SK-N-SH treated with all-trans-retinoic acid at 6 μM for 48 hours (cell line): ENCODE measurements at regions not wholly inside any gene's neighbourhood (a gene's known extent, or its start where the extent isn't known, plus 50 kb on each side); places are given as distances from the start of the nearest gene placed in this dataset.

Experiments used
- ATAC-seq: fragments of 200-7000 bp; cut with Tn5 transposase; 3 replicates; pipeline ENCODE4 v1.9.1; 2020; ENCODE audit warnings: mild to moderate bottlenecking, moderate library complexity
- BACH2 ChIP-seq: fragments of 250-450 bp; sonication (Bioruptor Pico); IDR thresholded peaks from 2 replicates; pipeline ENCODE4 v1.9.0; 2021; ENCODE audit warnings: mild to moderate bottlenecking, borderline replicate concordance
- CSDC2 ChIP-seq: fragments of 250-450 bp; sonication (Bioruptor Pico); IDR thresholded peaks from 2 replicates; pipeline ENCODE4 v1.5.0; 2020; ENCODE audit warnings: mild to moderate bottlenecking, moderate library complexity
- ESRRG ChIP-seq: fragments of 250-450 bp; sonication (Bioruptor Pico); IDR thresholded peaks from 2 replicates; pipeline ENCODE4 v1.6.1; 2021; ENCODE audit warnings: mild to moderate bottlenecking
- GLIS3 ChIP-seq: fragments of 250-450 bp; sonication (Bioruptor Pico); IDR thresholded peaks from 2 replicates; pipeline ENCODE4 v1.5.0; 2020; ENCODE audit warnings: mild to moderate bottlenecking, moderate library complexity
- ISL1 ChIP-seq: fragments of 250-450 bp; sonication (Bioruptor Pico); IDR thresholded peaks from 2 replicates; pipeline ENCODE4 v2.1.2; 2022; ENCODE audit warnings: mild to moderate bottlenecking, moderate library complexity
- OSR1 ChIP-seq: fragments of 250-450 bp; sonication (Bioruptor Pico); IDR thresholded peaks from 2 replicates; pipeline ENCODE4 v1.8.0; 2022; ENCODE audit warnings: moderate library complexity, mild to moderate bottlenecking, inconsistent platforms
- POU6F1 ChIP-seq: fragments of 250-450 bp; sonication (Bioruptor Pico); IDR thresholded peaks from 2 replicates; pipeline ENCODE4 v1.8.0; 2021; ENCODE audit warnings: low read depth, mild to moderate bottlenecking, moderate library complexity, borderline replicate concordance
- PPARA ChIP-seq: fragments of 250-450 bp; sonication (Bioruptor Pico); IDR thresholded peaks from 2 replicates; pipeline ENCODE4 v1.5.0; 2020; ENCODE audit warnings: mild to moderate bottlenecking, borderline replicate concordance
- RARB ChIP-seq: fragments of 250-450 bp; sonication (Bioruptor Pico); IDR thresholded peaks from 2 replicates; pipeline ENCODE4 v1.8.0; 2021; ENCODE audit warnings: mild to moderate bottlenecking, moderate library complexity
- SNAI2 ChIP-seq: fragments of 250-450 bp; sonication (Bioruptor Pico); IDR thresholded peaks from 2 replicates; pipeline ENCODE4 v1.5.0; 2020; ENCODE audit warnings: mild to moderate bottlenecking, moderate library complexity
- TCF4 ChIP-seq: fragments of 250-450 bp; sonication (Bioruptor Pico); IDR thresholded peaks from 2 replicates; pipeline ENCODE4 v1.8.0; 2021; ENCODE audit warnings: mild to moderate bottlenecking, moderate library complexity, borderline replicate concordance
- ZFP3 ChIP-seq: fragments of 250-450 bp; sonication (Bioruptor Pico); IDR thresholded peaks from 2 replicates; pipeline ENCODE4 v1.5.0; 2020; ENCODE audit warnings: mild to moderate bottlenecking, moderate library complexity
- ZFP30 ChIP-seq: fragments of 450-650 bp; formaldehyde crosslinking; IDR thresholded peaks from 2 replicates; pipeline ENCODE4 v1.5.0; 2022; ENCODE audit warnings: mild to moderate bottlenecking, moderate library complexity
- ZNF565 ChIP-seq: fragments of 450-650 bp; formaldehyde crosslinking; conservative IDR thresholded peaks from 2 replicates; pipeline ENCODE4 v1.5.0; 2020; ENCODE audit warnings: low read depth, mild to moderate bottlenecking, moderate library complexity
- ZNF70 ChIP-seq: fragments of 450-650 bp; formaldehyde crosslinking; IDR thresholded peaks from 2 replicates; pipeline ENCODE4 v1.5.0; 2020; ENCODE audit warnings: mild to moderate bottlenecking, moderate library complexity
- ZNF8 ChIP-seq: fragments of 450-650 bp; formaldehyde crosslinking; IDR thresholded peaks from 2 replicates; pipeline ENCODE4 v1.5.0; 2020; ENCODE audit warnings: mild to moderate bottlenecking, moderate library complexity
- TF ChIP-seq, protein P1 (sequence below): fragments of 250-450 bp; sonication (Bioruptor Pico); IDR thresholded peaks from 2 replicates; pipeline ENCODE4 v1.8.0; 2020; ENCODE audit warnings: mild to moderate bottlenecking, moderate library complexity, borderline replicate concordance
- TF ChIP-seq, protein P2 (sequence below): fragments of 250-450 bp; sonication (Bioruptor Pico); IDR thresholded peaks from 2 replicates; pipeline ENCODE4 v1.5.1; 2020; ENCODE audit warnings: low read depth, mild to moderate bottlenecking, moderate library complexity
- TF ChIP-seq, protein P3 (sequence below): fragments of 250-450 bp; sonication (Bioruptor Pico); IDR thresholded peaks from 2 replicates; pipeline ENCODE4 v1.5.1; 2021; ENCODE audit warnings: mild to moderate bottlenecking, moderate library complexity

DNA sequence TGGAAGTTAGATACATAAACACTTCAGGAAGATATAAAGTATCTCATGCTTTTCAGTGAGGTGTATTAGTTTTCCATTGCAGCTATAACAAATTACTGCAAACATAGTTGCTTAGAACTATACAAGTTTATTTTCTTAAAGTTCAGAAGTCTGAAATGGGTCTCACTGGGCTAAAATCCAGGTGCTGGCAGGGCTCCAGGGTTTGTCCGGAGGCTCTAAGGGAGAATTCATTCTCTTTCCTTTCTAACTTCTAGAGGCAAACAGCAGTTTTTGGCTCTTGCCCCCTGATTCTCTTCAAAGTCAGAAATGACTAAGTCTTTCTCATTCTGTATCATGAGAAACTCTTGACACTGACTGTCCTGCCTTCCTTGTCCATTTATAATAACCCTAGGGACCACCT lies 138.8 kb downstream of the AASDHPPT start:
- no peak for ATAC-seq
- TF ChIP-seq, protein P1, sequence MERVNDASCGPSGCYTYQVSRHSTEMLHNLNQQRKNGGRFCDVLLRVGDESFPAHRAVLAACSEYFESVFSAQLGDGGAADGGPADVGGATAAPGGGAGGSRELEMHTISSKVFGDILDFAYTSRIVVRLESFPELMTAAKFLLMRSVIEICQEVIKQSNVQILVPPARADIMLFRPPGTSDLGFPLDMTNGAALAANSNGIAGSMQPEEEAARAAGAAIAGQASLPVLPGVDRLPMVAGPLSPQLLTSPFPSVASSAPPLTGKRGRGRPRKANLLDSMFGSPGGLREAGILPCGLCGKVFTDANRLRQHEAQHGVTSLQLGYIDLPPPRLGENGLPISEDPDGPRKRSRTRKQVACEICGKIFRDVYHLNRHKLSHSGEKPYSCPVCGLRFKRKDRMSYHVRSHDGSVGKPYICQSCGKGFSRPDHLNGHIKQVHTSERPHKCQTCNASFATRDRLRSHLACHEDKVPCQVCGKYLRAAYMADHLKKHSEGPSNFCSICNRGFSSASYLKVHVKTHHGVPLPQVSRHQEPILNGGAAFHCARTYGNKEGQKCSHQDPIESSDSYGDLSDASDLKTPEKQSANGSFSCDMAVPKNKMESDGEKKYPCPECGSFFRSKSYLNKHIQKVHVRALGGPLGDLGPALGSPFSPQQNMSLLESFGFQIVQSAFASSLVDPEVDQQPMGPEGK (CRISPR knock-in tag), result no peak
- TF ChIP-seq ZNF565 (CRISPR knock-in tag), result no peak
- TF ChIP-seq GLIS3, result no peak
- TF ChIP-seq, protein P2, sequence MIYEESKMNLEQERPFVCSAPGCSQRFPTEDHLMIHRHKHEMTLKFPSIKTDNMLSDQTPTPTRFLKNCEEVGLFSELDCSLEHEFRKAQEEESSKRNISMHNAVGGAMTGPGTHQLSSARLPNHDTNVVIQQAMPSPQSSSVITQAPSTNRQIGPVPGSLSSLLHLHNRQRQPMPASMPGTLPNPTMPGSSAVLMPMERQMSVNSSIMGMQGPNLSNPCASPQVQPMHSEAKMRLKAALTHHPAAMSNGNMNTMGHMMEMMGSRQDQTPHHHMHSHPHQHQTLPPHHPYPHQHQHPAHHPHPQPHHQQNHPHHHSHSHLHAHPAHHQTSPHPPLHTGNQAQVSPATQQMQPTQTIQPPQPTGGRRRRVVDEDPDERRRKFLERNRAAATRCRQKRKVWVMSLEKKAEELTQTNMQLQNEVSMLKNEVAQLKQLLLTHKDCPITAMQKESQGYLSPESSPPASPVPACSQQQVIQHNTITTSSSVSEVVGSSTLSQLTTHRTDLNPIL (CRISPR knock-in tag), result no peak
- TF ChIP-seq SNAI2 (CRISPR knock-in tag), result no peak
- no peak for TF ChIP-seq POU6F1
- TF ChIP-seq ESRRG, result no peak
- no peak for TF ChIP-seq PPARA
- no peak for TF ChIP-seq ZNF70 (CRISPR knock-in tag)

GRCh38 chr11:106217456-106217855 lies 140.0 kb downstream of the AASDHPPT start:
- TF ChIP-seq GLIS3, result no peak
- no peak for TF ChIP-seq ZFP3 (CRISPR knock-in tag)
- TF ChIP-seq, protein P1 (CRISPR knock-in tag), result no peak
- TF ChIP-seq, protein P3, sequence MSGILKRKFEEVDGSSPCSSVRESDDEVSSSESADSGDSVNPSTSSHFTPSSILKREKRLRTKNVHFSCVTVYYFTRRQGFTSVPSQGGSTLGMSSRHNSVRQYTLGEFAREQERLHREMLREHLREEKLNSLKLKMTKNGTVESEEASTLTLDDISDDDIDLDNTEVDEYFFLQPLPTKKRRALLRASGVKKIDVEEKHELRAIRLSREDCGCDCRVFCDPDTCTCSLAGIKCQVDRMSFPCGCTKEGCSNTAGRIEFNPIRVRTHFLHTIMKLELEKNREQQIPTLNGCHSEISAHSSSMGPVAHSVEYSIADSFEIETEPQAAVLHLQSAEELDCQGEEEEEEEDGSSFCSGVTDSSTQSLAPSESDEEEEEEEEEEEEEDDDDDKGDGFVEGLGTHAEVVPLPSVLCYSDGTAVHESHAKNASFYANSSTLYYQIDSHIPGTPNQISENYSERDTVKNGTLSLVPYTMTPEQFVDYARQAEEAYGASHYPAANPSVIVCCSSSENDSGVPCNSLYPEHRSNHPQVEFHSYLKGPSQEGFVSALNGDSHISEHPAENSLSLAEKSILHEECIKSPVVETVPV (CRISPR knock-in tag), result no peak
- no peak for TF ChIP-seq OSR1 (CRISPR knock-in tag)
- TF ChIP-seq PPARA, result no peak
- no peak for TF ChIP-seq ZNF8
- TF ChIP-seq ESRRG, result no peak
- no peak for TF ChIP-seq ZNF565 (CRISPR knock-in tag)
- TF ChIP-seq ZNF70 (CRISPR knock-in tag), result no peak
- no peak for TF ChIP-seq TCF4 (CRISPR knock-in tag)
- no peak for TF ChIP-seq POU6F1
- no peak for TF ChIP-seq ZFP30 (CRISPR knock-in tag)
- TF ChIP-seq, all 23 proteins: peak for 0
- no peak for ATAC-seq

- TF ChIP-seq ISL1, result no peak
- TF ChIP-seq POU6F1, result no peak
- no peak for TF ChIP-seq TCF4 (CRISPR knock-in tag)
- no peak for TF ChIP-seq RARB (CRISPR knock-in tag)
- TF ChIP-seq BACH2 (CRISPR knock-in tag), result no peak
- TF ChIP-seq OSR1 (CRISPR knock-in tag), result no peak
- TF ChIP-seq, protein P1 (CRISPR knock-in tag), result no peak
- TF ChIP-seq PPARA, result no peak
- TF ChIP-seq SNAI2 (CRISPR knock-in tag), result no peak
- TF ChIP-seq, protein P3 (CRISPR knock-in tag), result no peak
- no peak for TF ChIP-seq ZFP3 (CRISPR knock-in tag)
- TF ChIP-seq, protein P2 (CRISPR knock-in tag), result no peak
- no peak for TF ChIP-seq ZNF70 (CRISPR knock-in tag)
- TF ChIP-seq ZNF8, result no peak
- no peak for TF ChIP-seq CSDC2 (CRISPR knock-in tag)
- ATAC-seq, result no peak
These were observed 140.6 kb downstream of the AASDHPPT start for GRCh38 chr11:106218106-106218505.
